Ovary (tissue), 3 donors: ENCODE measurements at regions not wholly inside any gene's neighbourhood (a gene's known extent, or its start where the extent isn't known, plus 50 kb on each side); places are given as distances from the start of the nearest gene placed in this dataset.

Experiments used
- CTCF ChIP-seq, 3 donors: fragments of 450-650 bp in 2 of 3; fragments of 200-600 bp in 1 of 3; IDR thresholded peaks; one replicate each; pipeline versions ENCODE4 v1.5.1 to v1.8.0; 2016 to 2022; ENCODE audit warnings: antibody characterized with exemption in 3 of 3, mild to moderate bottlenecking in 1 of 3
- EP300 ChIP-seq: sonication (generic); formaldehyde crosslinking; IDR thresholded peaks from one replicate; pipeline ENCODE4 v1.6.1; 2017; ENCODE audit warnings: antibody characterized with exemption
- POLR2A ChIP-seq: fragments of 450-650 bp; IDR thresholded peaks from one replicate; pipeline ENCODE4 v1.6.1; 2017; ENCODE audit warnings: antibody characterized with exemption, mild to moderate bottlenecking, moderate library complexity
- donor health status: DM: no; HTN: no; CAD: no.

GRCh38 chr3:84275532-84275931, 683.3 kb upstream of the CADM2 start:
- no peak for TF ChIP-seq CTCF (IDR thresholded peaks at IDR 0.05)
- no peak for TF ChIP-seq POLR2A
- no peak for TF ChIP-seq EP300
